ENCODE measurements at regions not wholly inside any gene's neighbourhood (a gene's known extent, or its start where the extent isn't known, plus 50 kb on each side); places are given as distances from the start of the nearest gene placed in this dataset.

- TF ChIP-seq CTCF (conservative IDR thresholded peaks at IDR 0.05; ENCODE audit: low read depth, low read length) (no peak), EZH2 (IDR thresholded peaks at IDR 0.05; ENCODE audit: borderline replicate concordance, low read depth, low read length, poor library complexity, severe bottlenecking) (no peak)
Measured at GRCh38 chr5:97834561-97834960, 651.5 kb upstream of the RIOK2 start.
